Fibroblast of pulmonary artery (primary cell): ENCODE measurements at regions not wholly inside any gene's neighbourhood (a gene's known extent, or its start where the extent isn't known, plus 50 kb on each side); places are given as distances from the start of the nearest gene placed in this dataset.

Experiments used
- DNase-seq: peaks from one replicate; pipeline ENCODE4 v3.0.0-alpha.2; 2010; ENCODE audit warnings: low read depth
- H3K4me3 ChIP-seq: replicated peaks from 2 replicates; pipeline ENCODE4 v1.5.1; 2011; ENCODE audit warnings: low read depth, mild to moderate bottlenecking, control low read depth, low read length, moderate library complexity
- CTCF ChIP-seq: IDR thresholded peaks from 2 replicates; pipeline ENCODE4 v1.5.1; 2011; ENCODE audit warnings: mild to moderate bottlenecking, control low read depth, low read length, inconsistent platforms; ENCODE audit errors: missing control alignments

- DNase-seq, result no peak
- TF ChIP-seq CTCF, result no peak
- no peak overlapping the region for H3K4me3 ChIP-seq
These were observed 220.1 kb upstream of the RORA start for GRCh38 chr15:61449186-61449702.

- no peak overlapping the region for H3K4me3 ChIP-seq
- no peak for DNase-seq
- TF ChIP-seq CTCF, result no peak
These were observed 218.9 kb upstream of the RORA start for GRCh38 chr15:61447981-61448380.

- no peak overlapping the region for H3K4me3 ChIP-seq
- TF ChIP-seq CTCF, result no peak
- DNase-seq, result no peak
These were observed 215.5 kb upstream of the RORA start for GRCh38 chr15:61444585-61444984.

GRCh38 chr15:61442821-61443220 lies 213.7 kb upstream of the RORA start:
- no peak overlapping the region for H3K4me3 ChIP-seq
- TF ChIP-seq CTCF, result no peak
- DNase-seq, result no peak

GRCh38 chr15:61441891-61442290 lies 212.8 kb upstream of the RORA start:
- DNase-seq, result no peak
- no peak for TF ChIP-seq CTCF
- H3K4me3 ChIP-seq, result no peak overlapping the region

- DNase-seq, result no peak
- no peak for TF ChIP-seq CTCF
- no peak overlapping the region for H3K4me3 ChIP-seq
These were observed 197.4 kb upstream of the RORA start for GRCh38 chr15:61426466-61426865.

GRCh38 chr15:61425934-61426333 lies 196.8 kb upstream of the RORA start:
- no peak overlapping the region for H3K4me3 ChIP-seq
- DNase-seq, result no peak
- TF ChIP-seq CTCF, result no peak
